Ovary (tissue), 7 donors: ENCODE measurements at regions not wholly inside any gene's neighbourhood (a gene's known extent, or its start where the extent isn't known, plus 50 kb on each side); places are given as distances from the start of the nearest gene placed in this dataset.

Source experiments
- DNase-seq, 5 donors: peaks; one replicate each; pipeline ENCODE4 v3.0.0-alpha.2; 2019 to 2020
- H3K27ac ChIP-seq, 2 donors: fragments of 200-600 bp; one replicate each; pipeline versions ENCODE4 v1.5.1 to v1.8.0; 2019 to 2022
- H3K27me3 ChIP-seq: fragments of 200-600 bp; one replicate; pipeline ENCODE4 v1.8.0; 2022
- H3K36me3 ChIP-seq: fragments of 200-600 bp; sonication (generic); one replicate; pipeline ENCODE4 v1.5.1; 2019
- H3K4me1 ChIP-seq: one replicate; pipeline ENCODE4 v1.8.1; 2013; ENCODE audit warnings: mild to moderate bottlenecking, moderate library complexity; ENCODE audit not compliant: insufficient read depth
- H3K4me3 ChIP-seq: fragments of 200-600 bp; sonication (generic); one replicate; pipeline ENCODE4 v1.5.1; 2017
- H3K9me3 ChIP-seq, 2 donors: fragments of 200-600 bp in 1 of 2; sonication (generic) in 1 of 2; one replicate each; pipeline versions ENCODE4 v1.5.1 to v1.8.1; 2013 to 2019; ENCODE audit warnings: mild to moderate bottlenecking in 1 of 2, moderate library complexity in 1 of 2
- EP300 ChIP-seq: sonication (generic); formaldehyde crosslinking; IDR thresholded peaks from one replicate; pipeline ENCODE4 v1.6.1; 2017; ENCODE audit warnings: antibody characterized with exemption
- POLR2A ChIP-seq: fragments of 450-650 bp; IDR thresholded peaks from one replicate; pipeline ENCODE4 v1.6.1; 2017; ENCODE audit warnings: antibody characterized with exemption, mild to moderate bottlenecking, moderate library complexity
- WGBS, 3 donors: extraction: QIAGEN DNeasy Blood & Tissue Kit in 1 of 3; methylation state at CpG; one replicate each; pipeline versions ENCODE4 v1.1.5 to v1.1.7; 2013 to 2017; 5-methylcytosine and 5-hydroxymethylcytosine counted together
- intact Hi-C, 4 donors: fragments of 100-400 bp; cut with DNase I; formaldehyde crosslinking; loops; one replicate each; pipeline versions ENCODE4 v1.11.0 to v1.15.1; 2022 to 2023
- TF ChIP-seq, protein P1 (sequence below), 3 donors: fragments of 450-650 bp in 2 of 3; fragments of 200-600 bp in 1 of 3; IDR thresholded peaks; one replicate each; pipeline versions ENCODE4 v1.5.1 to v1.8.0; 2016 to 2022; ENCODE audit warnings: antibody characterized with exemption in 3 of 3, mild to moderate bottlenecking in 1 of 3
- donor health status: DM: no; HTN: no; CAD: no; lungs with moderate emphysema.
- donor health status: DM: no; HTN: no; CAD: no.
- donor health status: Bipolar disorder and iron deficiency.
- donor health status: DM: no; HTN: no; CAD: no.
- donor health status: DM: yes; HTN: yes; CAD: no.

- Histone ChIP-seq H3K27ac (no peak overlapping the region), H3K4me3 (no peak overlapping the region), H3K9me3 (no peaks in the 10 kb centered on the region), H3K36me3 (no peaks in the 10 kb centered on the region), H3K4me1 (no peaks in the 10 kb centered on the region), H3K27me3 (no peaks in the 10 kb centered on the region)
- WGBS, 3 donors: 87 to 88% (median 88%) methylated on average over 7 of the region's 7 CpGs
- TF ChIP-seq, protein P1, sequence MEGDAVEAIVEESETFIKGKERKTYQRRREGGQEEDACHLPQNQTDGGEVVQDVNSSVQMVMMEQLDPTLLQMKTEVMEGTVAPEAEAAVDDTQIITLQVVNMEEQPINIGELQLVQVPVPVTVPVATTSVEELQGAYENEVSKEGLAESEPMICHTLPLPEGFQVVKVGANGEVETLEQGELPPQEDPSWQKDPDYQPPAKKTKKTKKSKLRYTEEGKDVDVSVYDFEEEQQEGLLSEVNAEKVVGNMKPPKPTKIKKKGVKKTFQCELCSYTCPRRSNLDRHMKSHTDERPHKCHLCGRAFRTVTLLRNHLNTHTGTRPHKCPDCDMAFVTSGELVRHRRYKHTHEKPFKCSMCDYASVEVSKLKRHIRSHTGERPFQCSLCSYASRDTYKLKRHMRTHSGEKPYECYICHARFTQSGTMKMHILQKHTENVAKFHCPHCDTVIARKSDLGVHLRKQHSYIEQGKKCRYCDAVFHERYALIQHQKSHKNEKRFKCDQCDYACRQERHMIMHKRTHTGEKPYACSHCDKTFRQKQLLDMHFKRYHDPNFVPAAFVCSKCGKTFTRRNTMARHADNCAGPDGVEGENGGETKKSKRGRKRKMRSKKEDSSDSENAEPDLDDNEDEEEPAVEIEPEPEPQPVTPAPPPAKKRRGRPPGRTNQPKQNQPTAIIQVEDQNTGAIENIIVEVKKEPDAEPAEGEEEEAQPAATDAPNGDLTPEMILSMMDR (IDR thresholded peaks at IDR 0.05): no peak
- no peak for TF ChIP-seq EP300
- TF ChIP-seq POLR2A: no peak
- no peak for DNase-seq
- intact Hi-C loops: no loop called here
Observed at GRCh38 chrX:76026292-76026691, 146.6 kb upstream of the PBDC1 start.

GRCh38 chrX:76026751-76027150 lies 146.1 kb upstream of the PBDC1 start:
- WGBS, 3 donors: 90 to 93% (median 91%) methylated on average over 3 of the region's 3 CpGs

GRCh38 chrX:76029385-76029784 lies 143.5 kb upstream of the PBDC1 start:
- DNase-seq: no peak
- no peaks in the 10 kb centered on the region for H3K9me3 ChIP-seq
- WGBS, 3 donors: 76 to 81% (median 77%) methylated on average over 26 to 27 of the region's 27 CpGs
- intact Hi-C loops: no loop called here
- H3K4me1 ChIP-seq: no peaks in the 10 kb centered on the region
- no peaks in the 10 kb centered on the region for H3K36me3 ChIP-seq
- no peak overlapping the region for H3K4me3 ChIP-seq
- TF ChIP-seq, protein P1 (IDR thresholded peaks at IDR 0.05): no peak
- TF ChIP-seq POLR2A: no peak
- no peaks in the 10 kb centered on the region for H3K27me3 ChIP-seq
- no peak overlapping the region for H3K27ac ChIP-seq

More at GRCh38 chrX:76026751-76027150, 146.1 kb upstream of the PBDC1 start:
- no peak overlapping the region for H3K27ac ChIP-seq
- H3K9me3 ChIP-seq: no peaks in the 10 kb centered on the region
- TF ChIP-seq POLR2A: no peak
- TF ChIP-seq, protein P1 (IDR thresholded peaks at IDR 0.05): no peak
- TF ChIP-seq EP300: no peak
- no peaks in the 10 kb centered on the region for H3K4me1 ChIP-seq
- DNase-seq: no peak
- no peaks in the 10 kb centered on the region for H3K27me3 ChIP-seq
- H3K36me3 ChIP-seq: no peaks in the 10 kb centered on the region
- intact Hi-C loops: no loop called here
- H3K4me3 ChIP-seq: no peak overlapping the region

DNA sequence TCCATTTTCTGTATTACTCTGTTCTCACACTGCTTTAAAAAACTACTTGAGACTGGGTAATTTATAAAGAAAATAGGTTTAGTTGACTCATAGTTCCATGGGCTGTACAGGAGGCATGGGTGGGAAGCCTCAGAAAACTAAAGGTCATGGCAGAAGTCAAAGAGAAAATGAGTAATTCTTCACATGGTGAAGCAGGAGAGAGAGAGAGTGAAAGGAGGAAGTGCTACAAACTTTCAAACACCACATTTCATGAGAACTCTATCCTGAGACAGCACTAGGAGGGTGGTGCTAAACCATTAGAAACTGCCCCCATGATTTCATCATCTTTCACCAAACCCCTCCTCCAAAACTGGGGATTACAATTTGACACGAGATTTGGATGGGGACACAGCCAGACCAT lies 108.0 kb upstream of the PBDC1 start:
- Histone ChIP-seq H3K27ac (no peak overlapping the region), H3K27me3 (no peaks in the 10 kb centered on the region), H3K4me3 (no peak overlapping the region), H3K36me3 (no peaks in the 10 kb centered on the region), H3K4me1 (no peaks in the 10 kb centered on the region), H3K9me3 (no peaks in the 10 kb centered on the region)
- TF ChIP-seq, protein P1 (IDR thresholded peaks at IDR 0.05): no peak
- TF ChIP-seq POLR2A (no peak), EP300 (no peak)
- intact Hi-C loops: no loop called here
- 9 to 19% (median 15%) methylated on average over 1 of the region's 1 CpG for WGBS, 3 donors
- DNase-seq: no peak

DNA sequence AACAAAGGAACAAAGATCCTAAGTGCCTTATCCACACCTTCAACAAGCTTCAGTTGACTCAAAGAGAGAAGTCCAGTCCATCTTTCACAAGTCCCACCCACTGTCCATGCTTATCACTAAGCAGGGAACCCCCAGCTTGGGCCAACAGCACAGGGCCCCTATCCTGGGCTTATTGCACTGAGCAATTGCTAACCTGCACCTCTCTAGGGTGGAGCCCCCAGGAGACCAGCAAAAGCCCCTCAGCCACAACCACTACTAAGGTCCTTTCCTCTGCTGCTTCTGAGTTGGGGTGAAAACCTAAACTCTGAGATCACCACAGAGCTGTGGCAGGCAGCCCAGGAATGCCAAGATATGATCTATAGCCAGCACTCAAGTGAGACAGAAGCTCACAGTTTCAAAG lies 96.7 kb upstream of the PBDC1 start:
- no peak for DNase-seq
- Histone ChIP-seq H3K27ac (no peak overlapping the region), H3K9me3 (no peaks in the 10 kb centered on the region), H3K4me1 (no peaks in the 10 kb centered on the region), H3K27me3 (no peaks in the 10 kb centered on the region), H3K36me3 (no peaks in the 10 kb centered on the region), H3K4me3 (no peak overlapping the region)
- intact Hi-C loops: no loop called here
- TF ChIP-seq POLR2A: no peak
- no peak for TF ChIP-seq EP300
- TF ChIP-seq, protein P1 (IDR thresholded peaks at IDR 0.05): no peak
